HG03103 (cell line): ENCODE measurements at regions not wholly inside any gene's neighbourhood (a gene's known extent, or its start where the extent isn't known, plus 50 kb on each side); places are given as distances from the start of the nearest gene placed in this dataset.

Experiments
- ATAC-seq: cut with Tn5 transposase; IDR thresholded peaks from one replicate; pipeline ENCODE4 v1.9.1; 2021; ENCODE audit warnings: low read depth; ENCODE audit not compliant: unreplicated experiment

- no peak for ATAC-seq
These were observed 86.9 kb upstream of the CTNNA1 start for GRCh38 chr5:138666226-138666742.

GRCh38 chr5:138665261-138665660 is 88.0 kb upstream of the CTNNA1 start:
- no peak for ATAC-seq

GRCh38 chr5:138664276-138664943 is 88.8 kb upstream of the CTNNA1 start:
- ATAC-seq, result no peak

- no peak for ATAC-seq
These were observed 88.4 kb upstream of the HSPA9 start for GRCh38 chr5:138663561-138663960.

- ATAC-seq, result no peak
These were observed 87.8 kb upstream of the HSPA9 start for GRCh38 chr5:138663009-138663408.

GRCh38 chr5:138662599-138662998 is 87.4 kb upstream of the HSPA9 start:
- no peak for ATAC-seq

- ATAC-seq, result no peak
These were observed 86.8 kb upstream of the HSPA9 start for GRCh38 chr5:138661991-138662434.

GRCh38 chr5:138661291-138661960 is 86.2 kb upstream of the HSPA9 start:
- no peak for ATAC-seq

GRCh38 chr5:138660051-138660572 is 84.9 kb upstream of the HSPA9 start:
- no peak for ATAC-seq

GRCh38 chr5:138659561-138659960 is 84.4 kb upstream of the HSPA9 start:
- ATAC-seq, result no peak

GRCh38 chr5:138659121-138659520 is 83.9 kb upstream of the HSPA9 start:
- no peak for ATAC-seq

GRCh38 chr5:138658676-138659075 is 83.5 kb upstream of the HSPA9 start:
- no peak for ATAC-seq

- no peak for ATAC-seq
These were observed 82.2 kb upstream of the HSPA9 start for GRCh38 chr5:138657360-138657759.

GRCh38 chr5:138656916-138657315 is 81.7 kb upstream of the HSPA9 start:
- no peak for ATAC-seq

- ATAC-seq, result no peak
These were observed 80.5 kb upstream of the HSPA9 start for GRCh38 chr5:138655530-138656190.

GRCh38 chr5:138654281-138654867 is 79.2 kb upstream of the HSPA9 start:
- ATAC-seq, result peak; percentile 62

- ATAC-seq, result no peak
These were observed 78.3 kb upstream of the HSPA9 start for GRCh38 chr5:138653502-138653901.

GRCh38 chr5:138651767-138652117 is 76.5 kb upstream of the HSPA9 start:
- no peak for ATAC-seq

- ATAC-seq, result no peak
These were observed 76.0 kb upstream of the HSPA9 start for GRCh38 chr5:138651058-138651766.

- no peak for ATAC-seq
These were observed 75.0 kb upstream of the HSPA9 start for GRCh38 chr5:138650196-138650595.
